SH-SY5Y (cell line): ENCODE measurements at regions not wholly inside any gene's neighbourhood (a gene's known extent, or its start where the extent isn't known, plus 50 kb on each side); places are given as distances from the start of the nearest gene placed in this dataset.

Experiments
- GATA2 ChIP-seq: IDR thresholded peaks from 2 replicates; pipeline ENCODE4 v1.6.1; 2011; ENCODE audit warnings: mild to moderate bottlenecking, low read depth, low read length
- GATA3 ChIP-seq: IDR thresholded peaks from 2 replicates; pipeline ENCODE4 v1.6.1; 2011; ENCODE audit warnings: low read depth, mild to moderate bottlenecking, low read length, moderate library complexity

DNA sequence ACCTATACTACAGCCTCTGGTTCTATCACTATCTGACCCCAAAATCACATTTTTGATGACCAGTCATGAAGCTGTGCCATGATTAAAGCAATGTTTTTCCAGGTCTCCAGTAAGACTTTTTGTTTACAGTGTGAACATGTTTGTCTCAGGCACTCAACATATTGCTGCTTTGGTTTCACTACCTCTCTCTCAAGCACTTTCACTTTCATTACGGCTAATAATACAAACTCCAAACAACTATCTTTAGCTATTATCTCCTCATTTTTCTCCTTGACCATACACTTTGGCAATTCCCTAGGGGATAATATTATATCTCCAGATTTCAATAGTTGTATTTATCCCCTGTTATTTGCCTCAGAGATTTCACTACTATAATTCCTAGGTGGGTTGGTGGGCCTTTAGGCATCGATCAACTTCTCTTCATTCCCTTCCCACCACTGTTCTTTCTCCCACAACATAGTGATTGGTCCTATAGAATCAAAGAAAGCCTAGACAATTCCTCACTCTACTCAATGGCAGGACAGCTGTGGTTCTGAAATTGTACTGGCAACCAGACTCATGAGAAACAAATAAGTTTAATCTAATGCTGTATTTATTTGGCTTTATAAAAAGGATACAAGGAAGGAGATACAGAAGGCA, 261.4 kb upstream of the ZWINT start:
- TF ChIP-seq GATA3 (no peak), GATA2 (no peak)
